ENCODE measurements at regions not wholly inside any gene's neighbourhood (a gene's known extent, or its start where the extent isn't known, plus 50 kb on each side); places are given as distances from the start of the nearest gene placed in this dataset.
"Not testable (repeated sequence)": the region's sequence is repeated elsewhere in the genome, so short reads cannot be mapped to it uniquely, and the experiment has no call there.

GRCh38 chr4:158122501-158122900, 50.3 kb downstream of the GASK1B start:
- DNase-seq (ENCODE audit: low read depth in 2 of 2): no peak

GRCh38 chr4:158121161-158121579, 51.7 kb downstream of the GASK1B start:
- no peak for DNase-seq (ENCODE audit: low read depth in 2 of 2)

- not testable (repeated sequence) for DNase-seq (ENCODE audit: low read depth in 2 of 2)
Measured at GRCh38 chr4:158120645-158121151, 52.1 kb downstream of the GASK1B start.

- no peak for DNase-seq (ENCODE audit: low read depth in 2 of 2)
Measured at GRCh38 chr4:158112611-158113010, 60.2 kb downstream of the GASK1B start.

GRCh38 chr4:158111241-158111640, 61.6 kb downstream of the GASK1B start:
- DNase-seq (ENCODE audit: low read depth in 2 of 2): no peak

- no peak for DNase-seq (ENCODE audit: low read depth in 2 of 2)
Measured at GRCh38 chr4:158102904-158103303, 69.9 kb downstream of the GASK1B start.

- no peak for DNase-seq (ENCODE audit: low read depth in 2 of 2)
Measured at GRCh38 chr4:158099686-158100085, 73.1 kb downstream of the GASK1B start.

GRCh38 chr4:158098802-158099201, 74.0 kb downstream of the GASK1B start:
- no peak for DNase-seq (ENCODE audit: low read depth in 2 of 2)

- DNase-seq (ENCODE audit: low read depth in 2 of 2): no peak
Measured at GRCh38 chr4:158094413-158095134, 78.3 kb downstream of the GASK1B start.

- DNase-seq (ENCODE audit: low read depth in 2 of 2): no peak
Measured at GRCh38 chr4:158090323-158090722, 82.5 kb downstream of the GASK1B start.

- DNase-seq (ENCODE audit: low read depth in 2 of 2): not testable (repeated sequence)
Measured at GRCh38 chr4:158089897-158090296, 82.9 kb downstream of the GASK1B start.

- DNase-seq (ENCODE audit: low read depth in 2 of 2): no peak
Measured at GRCh38 chr4:158080354-158080753, 92.5 kb downstream of the GASK1B start.

GRCh38 chr4:158079661-158080060, 93.2 kb downstream of the GASK1B start:
- no peak for DNase-seq (ENCODE audit: low read depth in 2 of 2)

GRCh38 chr4:158077835-158078234, 95.0 kb downstream of the GASK1B start:
- no peak for DNase-seq (ENCODE audit: low read depth in 2 of 2)

GRCh38 chr4:158074851-158075250, 98.0 kb downstream of the GASK1B start:
- no peak for DNase-seq (ENCODE audit: low read depth in 2 of 2)

GRCh38 chr4:158071931-158072330, 100.9 kb downstream of the GASK1B start:
- no peak for DNase-seq (ENCODE audit: low read depth in 2 of 2)

GRCh38 chr4:158068068-158068467, 104.8 kb downstream of the GASK1B start:
- no peak for DNase-seq (ENCODE audit: low read depth in 2 of 2)

GRCh38 chr4:158067646-158068045, 105.2 kb downstream of the GASK1B start:
- DNase-seq (ENCODE audit: low read depth in 2 of 2): no peak

GRCh38 chr4:158065603-158066002, 107.2 kb downstream of the GASK1B start:
- DNase-seq (ENCODE audit: low read depth in 2 of 2): no peak

GRCh38 chr4:158065176-158065575, 107.6 kb downstream of the GASK1B start:
- DNase-seq (ENCODE audit: low read depth in 2 of 2): no peak

GRCh38 chr4:158056689-158057245, 116.1 kb downstream of the GASK1B start:
- no peak for DNase-seq (ENCODE audit: low read depth in 2 of 2)

GRCh38 chr4:158055668-158056067, 117.2 kb downstream of the GASK1B start:
- DNase-seq (ENCODE audit: low read depth in 2 of 2): no peak

GRCh38 chr4:158053801-158054200, 119.0 kb downstream of the GASK1B start:
- no peak for DNase-seq (ENCODE audit: low read depth in 2 of 2)

Measured in activated CD4-positive, alpha-beta T cell treated with anti-CD3 and anti-CD28 coated beads for 24 hours (primary cell).